ENCODE measurements at regions not wholly inside any gene's neighbourhood (a gene's known extent, or its start where the extent isn't known, plus 50 kb on each side); places are given as distances from the start of the nearest gene placed in this dataset.

DNA sequence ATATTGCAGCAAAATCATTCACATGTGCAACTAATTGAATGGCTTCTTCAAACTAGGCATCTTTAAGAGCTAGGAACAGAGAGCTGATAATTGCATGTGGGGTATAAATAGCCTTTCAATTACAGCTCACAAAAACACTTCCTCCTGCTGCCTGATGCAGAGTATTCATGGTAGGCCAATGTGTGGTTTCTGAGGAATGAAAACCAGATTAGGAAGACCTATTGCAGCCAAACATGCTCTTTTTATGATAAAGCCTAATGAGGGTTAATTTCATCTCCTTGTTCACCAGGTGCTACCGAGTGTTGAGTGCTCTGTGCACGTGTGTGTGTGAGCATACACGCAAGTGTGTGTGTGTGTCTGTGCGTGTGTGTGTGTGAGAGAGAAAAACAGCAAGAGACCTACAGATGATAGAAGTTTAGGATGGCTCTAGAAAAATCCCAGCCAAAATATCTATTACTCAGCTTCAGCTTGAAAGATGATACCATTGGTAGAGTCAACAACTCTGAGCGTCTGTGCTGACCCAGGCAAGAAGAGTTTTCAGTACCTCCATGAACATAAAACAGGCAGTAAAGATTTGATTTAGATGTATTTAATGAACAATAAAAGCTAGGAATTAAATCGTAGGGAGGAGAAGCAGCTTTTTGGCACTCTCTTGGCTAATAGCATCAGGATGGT is 448.5 kb upstream of the ANKRD30A start:
- TF ChIP-seq, protein P1, sequence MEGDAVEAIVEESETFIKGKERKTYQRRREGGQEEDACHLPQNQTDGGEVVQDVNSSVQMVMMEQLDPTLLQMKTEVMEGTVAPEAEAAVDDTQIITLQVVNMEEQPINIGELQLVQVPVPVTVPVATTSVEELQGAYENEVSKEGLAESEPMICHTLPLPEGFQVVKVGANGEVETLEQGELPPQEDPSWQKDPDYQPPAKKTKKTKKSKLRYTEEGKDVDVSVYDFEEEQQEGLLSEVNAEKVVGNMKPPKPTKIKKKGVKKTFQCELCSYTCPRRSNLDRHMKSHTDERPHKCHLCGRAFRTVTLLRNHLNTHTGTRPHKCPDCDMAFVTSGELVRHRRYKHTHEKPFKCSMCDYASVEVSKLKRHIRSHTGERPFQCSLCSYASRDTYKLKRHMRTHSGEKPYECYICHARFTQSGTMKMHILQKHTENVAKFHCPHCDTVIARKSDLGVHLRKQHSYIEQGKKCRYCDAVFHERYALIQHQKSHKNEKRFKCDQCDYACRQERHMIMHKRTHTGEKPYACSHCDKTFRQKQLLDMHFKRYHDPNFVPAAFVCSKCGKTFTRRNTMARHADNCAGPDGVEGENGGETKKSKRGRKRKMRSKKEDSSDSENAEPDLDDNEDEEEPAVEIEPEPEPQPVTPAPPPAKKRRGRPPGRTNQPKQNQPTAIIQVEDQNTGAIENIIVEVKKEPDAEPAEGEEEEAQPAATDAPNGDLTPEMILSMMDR (IDR thresholded peaks at IDR 0.05), result no peak
- no peak for TF ChIP-seq POLR2A (IDR thresholded peaks at IDR 0.05)
